H1 (cell line): ENCODE measurements at regions not wholly inside any gene's neighbourhood (a gene's known extent, or its start where the extent isn't known, plus 50 kb on each side); places are given as distances from the start of the nearest gene placed in this dataset.

Source experiments
- CHD7 ChIP-seq: fragments of 300-600 bp; sonication (generic); IDR thresholded peaks from 2 replicates; pipeline ENCODE4 v1.7.1; 2012; ENCODE audit warnings: low read length, moderate library complexity, mild to moderate bottlenecking, inconsistent platforms; ENCODE audit not compliant: insufficient replicate concordance
- CTCF ChIP-seq, 3 experiments: IDR thresholded peaks; 1 replicate in 2 of 3; 2 replicates in 1 of 3; pipeline versions ENCODE4 v1.5.1 to v1.6.1; 2011; ENCODE audit warnings: low read length in 3 of 3, mild to moderate bottlenecking in 3 of 3, inconsistent platforms in 2 of 3, low read depth in 1 of 3, moderate library complexity in 1 of 3; ENCODE audit not compliant: insufficient read depth in 1 of 3; ENCODE audit errors: control extremely low read depth in 1 of 3
- KDM5A ChIP-seq: fragments of 200-600 bp; IDR thresholded peaks from 2 replicates; pipeline ENCODE4 v1.7.1; 2012; ENCODE audit warnings: mild to moderate bottlenecking, low read length, inconsistent platforms, mixed read lengths
- TAF1 ChIP-seq: IDR thresholded peaks from 2 replicates; pipeline ENCODE4 v1.6.1; 2011; ENCODE audit warnings: mild to moderate bottlenecking, low read depth, low read length
- TBP ChIP-seq: IDR thresholded peaks from 2 replicates; pipeline ENCODE4 v1.6.1; 2011; ENCODE audit warnings: low read depth, low read length, improper control_type of control experiment

DNA sequence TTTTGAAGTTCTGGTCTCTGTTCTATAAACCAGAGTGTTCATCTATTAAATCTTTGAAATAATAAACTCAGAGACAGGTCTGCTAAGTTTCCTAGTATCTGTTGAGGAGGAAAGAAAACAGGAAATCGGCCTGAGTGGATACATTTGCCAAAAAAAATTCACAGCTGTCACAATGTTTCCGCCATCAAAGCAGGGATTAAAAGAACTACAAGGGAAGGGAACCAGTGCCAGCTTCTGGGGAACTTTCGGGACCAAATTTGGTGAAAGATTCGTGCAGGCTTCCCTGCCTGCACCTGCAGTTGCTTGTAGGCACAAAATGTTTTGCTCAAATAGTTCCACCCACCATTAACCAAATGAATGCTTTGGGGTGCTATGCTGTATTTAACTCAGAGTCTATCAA is 267.5 kb downstream of the MSX2 start (continued):
- TF ChIP-seq CTCF (IDR thresholded peaks at IDR 0.05; ENCODE audit: control extremely low read depth in 1 of 3, insufficient read depth in 1 of 3, low read depth in 1 of 3, low read length in 3 of 3) (no peak), TAF1 (no peak), CHD7 (no peak), TBP (no peak), KDM5A (no peak)
